Right atrium auricular region (tissue), 2 donors: ENCODE measurements at regions not wholly inside any gene's neighbourhood (a gene's known extent, or its start where the extent isn't known, plus 50 kb on each side); places are given as distances from the start of the nearest gene placed in this dataset.

Experiments
- DNase-seq: peaks from one replicate; pipeline ENCODE4 v3.0.0-alpha.2; 2019; ENCODE audit warnings: low spot score
- H3K27ac ChIP-seq, 2 donors: fragments of 200-600 bp; sonication (generic); 1 replicate in 1 of 2; 2 replicates in 1 of 2; pipeline ENCODE4 v1.5.1; 2016 to 2019
- H3K27me3 ChIP-seq, 2 donors: fragments of 200-600 bp; sonication (generic); one replicate each; pipeline versions ENCODE4 v1.5.1 to v1.6.0; 2017 to 2019
- H3K36me3 ChIP-seq: fragments of 200-600 bp; sonication (generic); one replicate; pipeline ENCODE4 v1.5.1; 2016
- H3K4me1 ChIP-seq, 2 donors: fragments of 200-600 bp; sonication (generic); one replicate each; pipeline versions ENCODE4 v1.5.1 to v1.6.0; 2017 to 2019
- H3K4me3 ChIP-seq, 2 donors: fragments of 200-600 bp; sonication (generic); 1 replicate in 1 of 2; 2 replicates in 1 of 2; pipeline ENCODE4 v1.5.1; 2017 to 2019; ENCODE audit warnings: mild to moderate bottlenecking in 1 of 2, moderate library complexity in 1 of 2
- H3K9me3 ChIP-seq, 2 donors: fragments of 200-600 bp; sonication (generic); one replicate each; pipeline ENCODE4 v1.5.1; 2019
- TF ChIP-seq, protein P1 (sequence below), 2 donors: fragments of 200-600 bp; sonication (generic); IDR thresholded peaks; one replicate each; pipeline ENCODE4 v1.5.1; 2019; ENCODE audit warnings: antibody characterized with exemption in 2 of 2

GRCh38 chr2:49270091-49270490 is 115.8 kb upstream of the FSHR start:
- Histone ChIP-seq H3K4me1 (no peaks in the 10 kb centered on the region), H3K27ac (no peak overlapping the region), H3K9me3 (no peaks in the 10 kb centered on the region), H3K36me3 (no peaks in the 10 kb centered on the region), H3K4me3 (no peak overlapping the region), H3K27me3 (no peaks in the 10 kb centered on the region)
- TF ChIP-seq, protein P1, sequence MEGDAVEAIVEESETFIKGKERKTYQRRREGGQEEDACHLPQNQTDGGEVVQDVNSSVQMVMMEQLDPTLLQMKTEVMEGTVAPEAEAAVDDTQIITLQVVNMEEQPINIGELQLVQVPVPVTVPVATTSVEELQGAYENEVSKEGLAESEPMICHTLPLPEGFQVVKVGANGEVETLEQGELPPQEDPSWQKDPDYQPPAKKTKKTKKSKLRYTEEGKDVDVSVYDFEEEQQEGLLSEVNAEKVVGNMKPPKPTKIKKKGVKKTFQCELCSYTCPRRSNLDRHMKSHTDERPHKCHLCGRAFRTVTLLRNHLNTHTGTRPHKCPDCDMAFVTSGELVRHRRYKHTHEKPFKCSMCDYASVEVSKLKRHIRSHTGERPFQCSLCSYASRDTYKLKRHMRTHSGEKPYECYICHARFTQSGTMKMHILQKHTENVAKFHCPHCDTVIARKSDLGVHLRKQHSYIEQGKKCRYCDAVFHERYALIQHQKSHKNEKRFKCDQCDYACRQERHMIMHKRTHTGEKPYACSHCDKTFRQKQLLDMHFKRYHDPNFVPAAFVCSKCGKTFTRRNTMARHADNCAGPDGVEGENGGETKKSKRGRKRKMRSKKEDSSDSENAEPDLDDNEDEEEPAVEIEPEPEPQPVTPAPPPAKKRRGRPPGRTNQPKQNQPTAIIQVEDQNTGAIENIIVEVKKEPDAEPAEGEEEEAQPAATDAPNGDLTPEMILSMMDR (IDR thresholded peaks at IDR 0.05), result no peak
- DNase-seq, result no peak

DNA sequence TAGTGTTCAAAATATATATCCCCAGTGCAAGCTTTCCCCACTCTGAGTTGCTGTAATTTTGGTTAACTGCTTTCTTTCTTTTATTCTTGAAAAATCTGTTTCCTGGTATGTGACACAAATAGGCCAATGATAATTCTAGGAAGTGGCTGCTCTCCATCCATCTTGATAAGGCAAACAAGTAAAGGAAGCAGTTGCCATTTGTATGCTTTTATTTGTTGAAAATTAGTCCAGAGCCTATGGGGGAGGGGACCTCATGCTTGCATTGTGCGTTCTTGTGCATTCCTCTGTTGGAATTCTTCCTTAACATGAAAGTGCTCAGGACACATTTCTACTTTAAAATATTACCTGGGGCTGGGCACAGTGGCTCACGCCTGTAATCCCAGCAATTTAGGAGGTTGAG is 111.2 kb upstream of the FSHR start:
- no peak overlapping the region for H3K27ac ChIP-seq
- TF ChIP-seq, protein P1 (IDR thresholded peaks at IDR 0.05), result no peak

DNA sequence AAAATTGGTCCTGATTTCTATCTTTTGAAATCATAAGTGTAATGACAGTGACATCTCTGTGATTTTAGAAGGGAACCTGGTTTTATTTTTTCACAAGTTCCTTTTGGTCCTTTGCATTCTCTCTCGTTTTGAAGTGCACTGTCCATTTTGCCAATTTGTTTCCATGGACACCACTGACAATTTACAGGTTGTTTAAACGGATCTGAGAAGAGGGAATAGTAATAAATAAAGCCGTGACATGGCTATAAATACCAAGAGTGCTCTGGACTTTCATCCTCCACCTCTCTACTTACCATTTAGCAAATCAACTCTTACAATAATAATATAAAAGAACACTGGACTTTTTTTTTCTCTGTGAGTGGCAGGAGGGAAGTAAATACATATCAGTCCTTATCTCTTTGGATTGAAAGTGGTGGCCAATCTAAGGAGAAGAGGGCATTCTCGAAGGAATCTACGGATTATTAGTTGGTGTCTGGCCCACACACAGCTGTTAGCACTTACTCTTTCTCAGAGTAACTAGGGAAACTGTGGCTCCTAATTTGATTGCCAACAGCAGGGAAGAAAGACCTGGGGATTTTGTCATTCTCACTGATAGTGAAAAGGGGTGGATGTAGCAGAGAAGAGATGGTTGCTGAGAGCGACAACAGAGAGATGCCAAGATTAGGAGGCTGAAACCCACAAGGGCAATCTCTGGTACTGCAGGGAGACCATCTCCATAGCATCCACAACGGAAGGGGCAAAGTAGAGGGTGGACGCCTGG is 108.7 kb upstream of the FSHR start:
- TF ChIP-seq, protein P1 (IDR thresholded peaks at IDR 0.05), result no peak
- peak overlapping the region in 1 of 2 donors; percentile 32 for H3K27ac ChIP-seq
- DNase-seq, result no peak
- H3K4me3 ChIP-seq, result no peak overlapping the region
- no peaks in the 10 kb centered on the region for H3K27me3 ChIP-seq
- no peaks in the 10 kb centered on the region for H3K4me1 ChIP-seq
- H3K9me3 ChIP-seq, result no peaks in the 10 kb centered on the region
- H3K36me3 ChIP-seq, result no peaks in the 10 kb centered on the region

More for the DNA sequence above, 111.2 kb upstream of the FSHR start:
- Histone ChIP-seq H3K36me3 (no peaks in the 10 kb centered on the region), H3K4me3 (no peak overlapping the region), H3K9me3 (no peaks in the 10 kb centered on the region), H3K27me3 (no peaks in the 10 kb centered on the region), H3K4me1 (no peaks in the 10 kb centered on the region)
- DNase-seq, result no peak

GRCh38 chr2:49261781-49262180 is 107.5 kb upstream of the FSHR start:
- TF ChIP-seq, protein P1 (IDR thresholded peaks at IDR 0.05), result no peak
- no peak overlapping the region for H3K4me3 ChIP-seq
- H3K27me3 ChIP-seq, result no peaks in the 10 kb centered on the region
- no peak for DNase-seq
- H3K27ac ChIP-seq, result no peak overlapping the region
- H3K36me3 ChIP-seq, result no peaks in the 10 kb centered on the region
- H3K4me1 ChIP-seq, result no peaks in the 10 kb centered on the region
- H3K9me3 ChIP-seq, result no peaks in the 10 kb centered on the region

DNA sequence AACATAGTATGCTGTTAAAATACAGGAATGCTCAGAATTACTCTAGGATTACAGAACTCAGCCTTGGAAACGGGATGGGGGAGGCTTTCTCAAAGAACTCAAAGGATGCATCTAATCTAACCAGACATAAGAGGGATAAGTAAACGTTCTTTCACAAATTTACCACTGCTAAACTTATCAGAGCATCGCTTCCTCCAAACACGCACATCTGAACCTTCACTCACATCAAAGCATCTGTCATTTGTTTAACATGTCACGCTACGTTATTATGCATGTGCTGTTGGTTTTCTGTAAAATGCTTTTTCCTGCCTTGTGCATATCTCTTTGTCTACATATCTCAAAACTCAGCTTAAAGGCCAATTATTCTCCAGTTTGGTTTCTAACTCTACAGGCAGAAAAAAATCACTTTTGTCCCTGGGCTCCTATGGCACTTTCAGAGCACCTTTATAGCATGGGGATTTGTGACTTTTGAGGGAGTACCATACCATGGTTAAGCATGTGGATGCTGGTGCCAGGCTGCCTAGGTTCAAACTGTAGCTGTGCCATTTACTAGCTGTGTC is 106.7 kb upstream of the FSHR start:
- Histone ChIP-seq H3K27me3 (no peaks in the 10 kb centered on the region), H3K36me3 (no peaks in the 10 kb centered on the region), H3K4me1 (no peaks in the 10 kb centered on the region), H3K27ac (no peak overlapping the region), H3K4me3 (no peak overlapping the region), H3K9me3 (no peaks in the 10 kb centered on the region)
- TF ChIP-seq, protein P1 (IDR thresholded peaks at IDR 0.05), result no peak
- DNase-seq, result no peak
